Right lobe of liver (tissue), 4 donors: ENCODE measurements at regions not wholly inside any gene's neighbourhood (a gene's known extent, or its start where the extent isn't known, plus 50 kb on each side); places are given as distances from the start of the nearest gene placed in this dataset.

Source experiments
- CTCF ChIP-seq, 4 donors: fragments of 200-600 bp in 3 of 4; fragments of 450-650 bp in 1 of 4; IDR thresholded peaks; one replicate each; pipeline versions ENCODE4 v1.5.1 to v1.8.0; 2016 to 2022; ENCODE audit warnings: antibody characterized with exemption in 4 of 4, mild to moderate bottlenecking in 2 of 4
- POLR2A ChIP-seq: fragments of 450-650 bp; IDR thresholded peaks from one replicate; pipeline ENCODE4 v1.6.1; 2017; ENCODE audit warnings: antibody characterized with exemption, mild to moderate bottlenecking
- donor health status: DM: no; HTN: no; CAD: no.
- donor health status: DM: no; HTN: no; CAD: no.
- donor health status: DM: no; HTN: yes; CAD: no.

DNA sequence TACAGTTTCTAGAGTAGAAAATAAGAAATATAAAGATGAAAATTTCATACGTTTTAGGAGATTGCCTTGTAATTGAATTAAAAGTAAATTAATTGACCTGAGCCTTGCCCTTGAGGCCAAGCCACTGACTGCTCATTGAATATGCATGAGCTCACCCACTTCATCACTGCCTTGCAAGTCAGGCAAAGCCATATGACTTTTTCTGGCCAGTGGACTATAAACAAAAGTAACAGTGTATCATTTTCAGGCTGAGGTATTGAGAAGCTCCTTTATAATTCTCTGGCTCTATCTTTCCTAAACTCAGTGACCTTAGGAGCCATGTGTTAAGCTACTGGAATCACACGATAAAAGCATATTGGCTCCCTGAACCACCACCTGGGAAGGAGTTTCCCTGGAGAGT lies 369.3 kb downstream of the NUAK1 start:
- no peak for TF ChIP-seq CTCF (IDR thresholded peaks at IDR 0.05)
- no peak for TF ChIP-seq POLR2A
